A673 (cell line): ENCODE measurements at regions not wholly inside any gene's neighbourhood (a gene's known extent, or its start where the extent isn't known, plus 50 kb on each side); places are given as distances from the start of the nearest gene placed in this dataset.

Source experiments
- BruUV-seq: library from RNA; stranded (reverse); fragments of 400-500 nt; replicated peaks from 2 replicates; lab custom pipeline; 2021; lab: Mats Ljungman, UMichigan
- CTCF ChIA-PET: fragments of 300-600 bp; sonication (Branson Sonifier 250); formaldehyde crosslinking; loops from one replicate; lab custom pipeline; 2022; ENCODE audit warnings: antibody characterized with exemption; lab: Charles Lee
- POLR2A ChIA-PET: fragments of 300-600 bp; sonication (Branson Sonifier 250); formaldehyde crosslinking; loops from one replicate; lab custom pipeline; 2022; ENCODE audit warnings: antibody characterized with exemption; ENCODE audit not compliant: low non-redundant PET; lab: Charles Lee
- DNase-seq: peaks from one replicate; pipeline ENCODE4 v3.0.0-alpha.2; 2015; ENCODE audit warnings: low spot score
- H3K27ac ChIP-seq: fragments of 200-600 bp; sonication (generic); 2 replicates; pipeline ENCODE4 v1.5.1; 2016; ENCODE audit warnings: mixed run types, low read depth, mild to moderate bottlenecking, mixed read lengths, antibody characterized with exemption, low read length; ENCODE audit not compliant: poor library complexity, severe bottlenecking
- H3K27me3 ChIP-seq: fragments of 200-600 bp; sonication (generic); replicated peaks from 2 replicates; pipeline ENCODE4 v1.6.1; 2017; ENCODE audit warnings: mixed run types, low read depth, mild to moderate bottlenecking, mixed read lengths, antibody characterized with exemption, low read length; ENCODE audit not compliant: insufficient read depth, poor library complexity
- H3K36me3 ChIP-seq: fragments of 200-600 bp; sonication (generic); 2 replicates; pipeline ENCODE4 v1.6.1; 2016; ENCODE audit warnings: mixed run types, mild to moderate bottlenecking, mixed read lengths, antibody characterized with exemption, low read length; ENCODE audit not compliant: insufficient read depth, poor library complexity, severe bottlenecking
- H3K4me1 ChIP-seq: fragments of 200-600 bp; sonication (generic); 2 replicates; pipeline ENCODE4 v1.6.1; 2017; ENCODE audit warnings: mixed run types, mild to moderate bottlenecking, mixed read lengths, antibody characterized with exemption, low read length; ENCODE audit not compliant: insufficient read depth, poor library complexity, severe bottlenecking
- H3K4me3 ChIP-seq: fragments of 200-600 bp; sonication (generic); 2 replicates; pipeline ENCODE4 v1.5.1; 2016; ENCODE audit warnings: low read depth, mixed run types, mild to moderate bottlenecking, mixed read lengths, low read length; ENCODE audit not compliant: poor library complexity, severe bottlenecking
- H3K9me3 ChIP-seq: fragments of 200-600 bp; sonication (generic); 2 replicates; pipeline ENCODE4 v1.6.1; 2016; ENCODE audit warnings: mixed run types, low read depth, mild to moderate bottlenecking, mixed read lengths, antibody characterized with exemption, low read length; ENCODE audit not compliant: poor library complexity, severe bottlenecking
- CTCF ChIP-seq: fragments of 300-800, 200-600 bp; sonication (generic); conservative IDR thresholded peaks from 2 replicates; pipeline ENCODE4 v1.5.1; 2017; ENCODE audit warnings: low read depth, mild to moderate bottlenecking, antibody characterized with exemption, low read length, moderate library complexity, mixed read lengths
- EZH2 ChIP-seq: fragments of 200-600 bp; sonication (generic); IDR thresholded peaks from 2 replicates; pipeline ENCODE4 v1.6.1; 2017; ENCODE audit warnings: borderline replicate concordance, low read depth, mild to moderate bottlenecking, mixed read lengths, antibody characterized with exemption, low read length; ENCODE audit not compliant: poor library complexity, severe bottlenecking
- intact Hi-C: fragments of 100-400 bp; cut with micrococcal nuclease; formaldehyde crosslinking; loops from one replicate; pipeline ENCODE4 v1.10.0; 2022; ENCODE audit not compliant: unreplicated experiment

DNA sequence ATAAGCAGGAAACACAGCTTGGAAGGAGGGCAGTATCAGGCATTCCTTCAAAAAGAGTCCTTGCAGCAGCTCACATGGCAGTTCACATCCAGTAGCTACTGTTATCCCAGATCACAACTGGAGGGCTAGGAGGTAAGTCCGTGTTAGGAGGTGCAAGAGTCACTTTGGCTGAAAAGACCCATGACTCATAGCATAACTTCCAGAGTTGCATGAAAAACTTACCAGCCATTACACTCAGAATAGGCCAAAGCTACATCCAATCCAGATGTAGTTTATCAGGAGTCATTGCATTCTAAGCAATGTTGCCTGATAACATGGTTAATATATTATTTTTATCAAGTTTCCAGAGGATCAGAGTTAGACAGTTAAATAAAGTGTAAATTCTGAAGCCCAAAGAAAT is 1126.4 kb upstream of the SEMA6A start:
- CTCF ChIA-PET, result no interaction called here
- H3K36me3 ChIP-seq, result no peaks in the 10 kb centered on the region
- no peak overlapping the region for H3K27ac ChIP-seq
- BruUV-seq, result no TSS peak
- TF ChIP-seq CTCF (no peak), EZH2 (no peak)
- intact Hi-C loops, result no loop called here
- H3K4me3 ChIP-seq, result no peak overlapping the region
- no peaks in the 10 kb centered on the region for H3K4me1 ChIP-seq
- POLR2A ChIA-PET, result no interaction called here
- peaks cover 6% of the 10 kb centered on the region for H3K9me3 ChIP-seq
- H3K27me3 ChIP-seq, result no peaks in the 10 kb centered on the region
- no peak for DNase-seq

GRCh38 chr5:117692606-117693005 is 1118.0 kb upstream of the SEMA6A start:
- Histone ChIP-seq H3K36me3 (no peaks in the 10 kb centered on the region), H3K27me3 (no peaks in the 10 kb centered on the region), H3K4me1 (no peaks in the 10 kb centered on the region), H3K9me3 (peaks cover 6% of the 10 kb centered on the region), H3K27ac (no peak overlapping the region), H3K4me3 (no peak overlapping the region)
- BruUV-seq, result no TSS peak
- ChIA-PET CTCF (no interaction called here), POLR2A (no interaction called here)
- DNase-seq, result no peak
- TF ChIP-seq EZH2, result no peak
- intact Hi-C loops, result no loop called here

- Histone ChIP-seq H3K27ac (no peak overlapping the region), H3K36me3 (no peaks in the 10 kb centered on the region), H3K4me1 (no peaks in the 10 kb centered on the region), H3K4me3 (no peak overlapping the region), H3K9me3 (no peaks in the 10 kb centered on the region), H3K27me3 (no peaks in the 10 kb centered on the region)
- POLR2A ChIA-PET, result no interaction called here
- BruUV-seq, result no TSS peak
- intact Hi-C loops, result no loop called here
- TF ChIP-seq EZH2 (no peak), CTCF (no peak)
- CTCF ChIA-PET, result no interaction called here
- DNase-seq, result no peak
Observed at GRCh38 chr5:117691081-117691870, 1116.7 kb upstream of the SEMA6A start.

DNA sequence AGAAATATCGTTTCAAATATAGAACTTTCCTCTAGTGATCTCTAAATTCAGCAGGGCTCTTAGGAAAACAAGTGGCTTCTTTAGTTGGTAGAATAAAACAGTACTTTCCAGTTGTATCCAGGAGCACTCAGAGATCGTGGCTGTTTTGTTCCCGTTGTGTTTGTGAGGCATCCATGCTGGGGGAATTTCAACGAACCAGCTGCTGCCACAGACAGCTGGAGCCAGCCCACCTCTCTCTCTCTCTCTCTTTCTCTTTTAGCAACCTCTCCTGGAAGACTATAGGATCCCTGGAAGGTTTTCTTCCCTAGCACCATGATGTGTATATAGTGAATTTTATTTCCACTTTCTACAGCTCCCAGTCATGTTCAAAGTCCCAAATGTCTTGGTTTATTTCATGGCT is 1116.0 kb upstream of the SEMA6A start:
- TF ChIP-seq CTCF (no peak), EZH2 (no peak)
- CTCF ChIA-PET, result no interaction called here

More for the DNA sequence above, 1116.0 kb upstream of the SEMA6A start:
- peaks cover 2% of the 10 kb centered on the region for H3K9me3 ChIP-seq
- no peaks in the 10 kb centered on the region for H3K27me3 ChIP-seq
- H3K27ac ChIP-seq, result no peak overlapping the region
- POLR2A ChIA-PET, result no interaction called here
- no peak overlapping the region for H3K4me3 ChIP-seq
- no peaks in the 10 kb centered on the region for H3K4me1 ChIP-seq
- intact Hi-C loops, result no loop called here
- H3K36me3 ChIP-seq, result no peaks in the 10 kb centered on the region
- no peak for DNase-seq
- BruUV-seq, result no TSS peak
